ENCODE measurements at regions not wholly inside any gene's neighbourhood (a gene's known extent, or its start where the extent isn't known, plus 50 kb on each side); places are given as distances from the start of the nearest gene placed in this dataset.

DNA sequence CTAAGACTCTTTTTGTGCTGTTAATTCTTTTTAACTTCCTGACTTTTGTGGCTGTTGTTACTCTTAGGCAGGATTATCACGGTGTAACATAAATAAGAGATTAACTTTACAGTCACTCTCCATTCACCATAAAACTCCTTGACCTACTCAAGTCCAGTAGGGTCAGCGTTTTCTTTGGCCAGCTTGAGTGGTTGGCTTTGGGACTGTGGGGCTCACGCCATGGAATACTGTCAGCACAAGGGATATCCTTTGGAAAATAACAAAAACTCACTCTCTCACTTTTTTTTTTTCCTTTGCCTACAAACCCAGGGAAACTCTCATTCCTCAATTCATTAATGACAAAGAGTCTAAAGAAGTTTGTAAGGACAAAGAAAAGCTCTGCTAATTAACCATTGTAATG is 89.4 kb upstream of the TLL1 start:
- Mint-ChIP-seq H3K4me1 (peaks cover 5% of the 10 kb centered on the region), H3K9me3 (no peaks in the 10 kb centered on the region), H3K27me3 (ENCODE audit: low read depth) (peaks cover 3% of the 10 kb centered on the region), H3K27ac (no peak overlapping the region), H3K4me3 (no peak overlapping the region), H3K36me3 (no peaks in the 10 kb centered on the region)
- no peak for TF ChIP-seq CTCF (IDR thresholded peaks at IDR 0.05; ENCODE audit: unreplicated experiment)
- no peak for DNase-seq (ENCODE audit: low spot score in 2 of 2, unreplicated experiment in 2 of 2)

DNA sequence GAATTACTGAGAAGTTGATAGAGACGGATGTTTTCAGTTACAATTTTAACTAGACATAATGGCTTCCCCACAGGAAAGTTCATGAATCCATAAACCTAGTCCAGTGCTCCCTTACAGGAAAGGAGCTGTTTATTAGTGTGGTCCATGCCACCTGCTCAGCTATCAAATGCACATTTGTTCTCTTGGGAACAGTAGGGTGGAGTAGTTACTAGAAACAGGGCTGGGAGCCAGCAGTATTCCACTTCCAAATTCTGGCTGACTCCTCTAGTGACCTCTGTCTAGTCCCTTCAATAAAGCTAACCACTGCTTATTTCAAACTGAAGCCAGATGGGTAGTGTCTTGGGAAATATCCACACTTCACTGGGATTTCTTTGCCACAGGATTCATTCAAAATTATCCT is 88.4 kb upstream of the TLL1 start:
- no peaks in the 10 kb centered on the region for H3K36me3 Mint-ChIP-seq
- no peak overlapping the region for H3K27ac Mint-ChIP-seq
- peaks cover 3% of the 10 kb centered on the region for H3K27me3 Mint-ChIP-seq (ENCODE audit: low read depth)
- DNase-seq (ENCODE audit: low spot score in 2 of 2, unreplicated experiment in 2 of 2) = no peak
- H3K4me1 Mint-ChIP-seq = peaks cover 5% of the 10 kb centered on the region
- no peak for TF ChIP-seq CTCF (IDR thresholded peaks at IDR 0.05; ENCODE audit: unreplicated experiment)
- H3K9me3 Mint-ChIP-seq = no peaks in the 10 kb centered on the region
- H3K4me3 Mint-ChIP-seq = no peak overlapping the region

GRCh38 chr4:165785337-165785736 is 87.7 kb upstream of the TLL1 start:
- Mint-ChIP-seq H3K4me3 (no peak overlapping the region), H3K9me3 (no peaks in the 10 kb centered on the region), H3K36me3 (no peaks in the 10 kb centered on the region), H3K27ac (no peak overlapping the region), H3K4me1 (peaks cover 5% of the 10 kb centered on the region), H3K27me3 (ENCODE audit: low read depth) (peaks cover 3% of the 10 kb centered on the region)
- TF ChIP-seq CTCF (IDR thresholded peaks at IDR 0.05; ENCODE audit: unreplicated experiment) = no peak
- DNase-seq (ENCODE audit: low spot score in 2 of 2, unreplicated experiment in 2 of 2) = no peak

GRCh38 chr4:165787516-165788274 is 85.3 kb upstream of the TLL1 start:
- no peaks in the 10 kb centered on the region for H3K9me3 Mint-ChIP-seq
- no peaks in the 10 kb centered on the region for H3K36me3 Mint-ChIP-seq

DNA sequence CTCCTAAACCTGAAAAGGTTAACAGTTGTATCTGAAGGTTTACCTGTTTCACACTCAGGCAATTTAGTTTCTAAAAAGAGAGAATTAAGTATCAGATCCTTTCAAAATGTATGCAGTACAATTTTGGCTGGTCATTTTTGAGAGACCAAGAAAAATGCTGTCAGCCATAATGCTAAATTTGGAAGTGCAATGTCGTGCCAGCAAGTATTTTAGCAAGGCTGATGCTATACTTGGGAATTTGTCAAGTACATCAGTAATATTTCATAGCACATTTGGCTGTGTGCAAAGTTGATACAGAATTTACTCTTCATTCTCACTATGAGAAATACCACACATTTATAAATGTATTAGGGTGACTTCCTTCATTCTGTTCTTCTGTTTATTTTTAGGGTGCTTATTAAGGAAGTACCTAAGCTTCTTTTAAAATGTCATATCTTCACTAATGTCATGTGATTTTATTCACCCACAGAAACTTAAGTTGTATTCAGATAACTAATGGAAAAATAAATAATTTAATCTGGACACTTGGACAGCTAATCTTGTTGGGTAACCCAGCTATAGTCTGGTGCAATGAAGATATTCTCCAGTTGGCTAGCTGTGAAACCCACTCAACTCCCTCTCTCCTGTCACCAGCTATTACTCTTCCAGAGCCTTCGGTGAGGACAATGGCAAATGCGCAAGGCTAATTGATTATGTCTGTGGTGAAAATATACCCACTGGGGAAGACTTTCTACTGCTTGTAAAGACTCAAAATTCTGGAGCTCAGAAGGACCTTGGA is 84.2 kb upstream of the TLL1 start:
- Mint-ChIP-seq H3K27me3 (ENCODE audit: low read depth) (peaks cover 3% of the 10 kb centered on the region), H3K27ac (no peak overlapping the region), H3K4me3 (no peak overlapping the region), H3K4me1 (peaks cover 7% of the 10 kb centered on the region), H3K36me3 (no peaks in the 10 kb centered on the region), H3K9me3 (no peaks in the 10 kb centered on the region)
- no peak for DNase-seq (ENCODE audit: low spot score in 2 of 2, unreplicated experiment in 2 of 2)
- no peak for TF ChIP-seq CTCF (IDR thresholded peaks at IDR 0.05; ENCODE audit: unreplicated experiment)

More at GRCh38 chr4:165787516-165788274, 85.3 kb upstream of the TLL1 start:
- peaks cover 3% of the 10 kb centered on the region for H3K27me3 Mint-ChIP-seq (ENCODE audit: low read depth)
- H3K27ac Mint-ChIP-seq = no peak overlapping the region
- TF ChIP-seq CTCF (IDR thresholded peaks at IDR 0.05; ENCODE audit: unreplicated experiment) = no peak
- no peak for DNase-seq (ENCODE audit: low spot score in 2 of 2, unreplicated experiment in 2 of 2)
- H3K4me1 Mint-ChIP-seq = peaks cover 5% of the 10 kb centered on the region
- H3K4me3 Mint-ChIP-seq = no peak overlapping the region
